Type B pancreatic cell (in vitro differentiated cells): ENCODE measurements at regions not wholly inside any gene's neighbourhood (a gene's known extent, or its start where the extent isn't known, plus 50 kb on each side); places are given as distances from the start of the nearest gene placed in this dataset.

ENCODE experiments used
- DNase-seq: peaks from one replicate; pipeline ENCODE4 v3.0.0; 2021; ENCODE audit warnings: mixed read lengths; ENCODE audit not compliant: unreplicated experiment; ENCODE audit errors: extremely low spot score
- H3K27ac Mint-ChIP-seq: 2 replicates; pipeline ENCODE4 v1.8.0; 2021; ENCODE audit warnings: mild to moderate bottlenecking, mixed read lengths
- H3K27me3 Mint-ChIP-seq: 2 replicates; pipeline ENCODE4 v1.8.0; 2021; ENCODE audit warnings: mixed read lengths
- H3K36me3 Mint-ChIP-seq: 2 replicates; pipeline ENCODE4 v1.8.0; 2021; ENCODE audit warnings: mixed read lengths
- H3K4me1 Mint-ChIP-seq: one replicate; pipeline ENCODE4 v1.8.0; 2021; ENCODE audit warnings: mixed read lengths; ENCODE audit not compliant: unreplicated experiment
- H3K4me3 Mint-ChIP-seq: 2 replicates; pipeline ENCODE4 v1.8.0; 2021; ENCODE audit warnings: mild to moderate bottlenecking, mixed read lengths
- H3K9me3 Mint-ChIP-seq: 2 replicates; pipeline ENCODE4 v1.8.0; 2021; ENCODE audit warnings: mixed read lengths
- CTCF ChIP-seq: fragments of 200-600 bp; sonication (generic); conservative IDR thresholded peaks from 2 replicates; pipeline ENCODE4 v1.5.0; 2021; ENCODE audit warnings: antibody characterized with exemption, mild to moderate bottlenecking

GRCh38 chr12:126950266-126950665 lies 1316.7 kb upstream of the TMEM132C start:
- no peak for DNase-seq
- Mint-ChIP-seq H3K9me3 (peaks cover under 1% of the 10 kb centered on the region), H3K4me3 (no peak overlapping the region), H3K27me3 (peaks cover under 1% of the 10 kb centered on the region), H3K4me1 (peaks cover 7% of the 10 kb centered on the region), H3K27ac (no peak overlapping the region), H3K36me3 (no peaks in the 10 kb centered on the region)
- no peak for TF ChIP-seq CTCF

- Mint-ChIP-seq H3K36me3 (no peaks in the 10 kb centered on the region), H3K27me3 (no peaks in the 10 kb centered on the region), H3K9me3 (no peaks in the 10 kb centered on the region), H3K27ac (no peak overlapping the region), H3K4me3 (no peak overlapping the region), H3K4me1 (peaks cover 7% of the 10 kb centered on the region)
- TF ChIP-seq CTCF = no peak
- no peak for DNase-seq
Observed at GRCh38 chr12:126952096-126953007, 1314.6 kb upstream of the TMEM132C start.

GRCh38 chr12:126953365-126953889 lies 1313.5 kb upstream of the TMEM132C start:
- no peak overlapping the region for H3K4me3 Mint-ChIP-seq
- no peaks in the 10 kb centered on the region for H3K9me3 Mint-ChIP-seq
- no peak for DNase-seq
- H3K27ac Mint-ChIP-seq = no peak overlapping the region
- peaks cover 7% of the 10 kb centered on the region for H3K4me1 Mint-ChIP-seq
- H3K36me3 Mint-ChIP-seq = no peaks in the 10 kb centered on the region
- TF ChIP-seq CTCF = no peak
- H3K27me3 Mint-ChIP-seq = no peaks in the 10 kb centered on the region

GRCh38 chr12:126960221-126960620 lies 1306.7 kb upstream of the TMEM132C start:
- Mint-ChIP-seq H3K27me3 (peaks cover 3% of the 10 kb centered on the region), H3K4me1 (no peaks in the 10 kb centered on the region), H3K9me3 (no peaks in the 10 kb centered on the region), H3K4me3 (no peak overlapping the region), H3K36me3 (no peaks in the 10 kb centered on the region), H3K27ac (no peak overlapping the region)
- no peak for DNase-seq
- no peak for TF ChIP-seq CTCF

GRCh38 chr12:126960709-126961108 lies 1306.3 kb upstream of the TMEM132C start:
- TF ChIP-seq CTCF = no peak

More at GRCh38 chr12:126960709-126961108, 1306.3 kb upstream of the TMEM132C start:
- no peak overlapping the region for H3K27ac Mint-ChIP-seq
- H3K4me1 Mint-ChIP-seq = no peaks in the 10 kb centered on the region
- no peak for DNase-seq
- no peaks in the 10 kb centered on the region for H3K9me3 Mint-ChIP-seq
- no peak overlapping the region for H3K4me3 Mint-ChIP-seq
- peaks cover 4% of the 10 kb centered on the region for H3K27me3 Mint-ChIP-seq
- H3K36me3 Mint-ChIP-seq = no peaks in the 10 kb centered on the region
